Glutamatergic neuron (in vitro differentiated cells): ENCODE measurements at regions not wholly inside any gene's neighbourhood (a gene's known extent, or its start where the extent isn't known, plus 50 kb on each side); places are given as distances from the start of the nearest gene placed in this dataset.

Experiments
- DNase-seq: peaks from one replicate; pipeline ENCODE4 v3.0.0; 2022
- H3K27ac Mint-ChIP-seq: one replicate; pipeline ENCODE4 v1.8.0; 2020; ENCODE audit warnings: mild to moderate bottlenecking, mixed read lengths, inconsistent platforms; ENCODE audit not compliant: unreplicated experiment
- H3K27me3 Mint-ChIP-seq: one replicate; pipeline ENCODE4 v1.8.0; 2020; ENCODE audit warnings: mild to moderate bottlenecking, moderate library complexity, mixed read lengths, inconsistent platforms; ENCODE audit not compliant: unreplicated experiment
- H3K36me3 Mint-ChIP-seq: one replicate; pipeline ENCODE4 v1.8.0; 2020; ENCODE audit warnings: mild to moderate bottlenecking, mixed read lengths, inconsistent platforms; ENCODE audit not compliant: unreplicated experiment
- H3K4me1 Mint-ChIP-seq: one replicate; pipeline ENCODE4 v1.8.0; 2020; ENCODE audit warnings: mild to moderate bottlenecking, low read depth, mixed read lengths, inconsistent platforms; ENCODE audit not compliant: unreplicated experiment
- H3K4me3 Mint-ChIP-seq: one replicate; pipeline ENCODE4 v1.8.0; 2020; ENCODE audit warnings: mild to moderate bottlenecking, mixed read lengths, inconsistent platforms; ENCODE audit not compliant: unreplicated experiment
- H3K9me3 Mint-ChIP-seq: one replicate; pipeline ENCODE4 v1.8.0; 2020; ENCODE audit warnings: mild to moderate bottlenecking, moderate library complexity, mixed read lengths, inconsistent platforms; ENCODE audit not compliant: unreplicated experiment
- CTCF ChIP-seq: fragments of 200-600 bp; sonication (generic); IDR thresholded peaks from one replicate; pipeline ENCODE4 v1.5.0; 2021; ENCODE audit not compliant: partially characterized antibody, unreplicated experiment

- H3K9me3 Mint-ChIP-seq = peaks cover 5% of the 10 kb centered on the region
- peaks cover 24% of the 10 kb centered on the region for H3K4me1 Mint-ChIP-seq
- no peak for TF ChIP-seq CTCF
- peaks cover 6% of the 10 kb centered on the region for H3K27me3 Mint-ChIP-seq
- no peak for DNase-seq
- no peaks in the 10 kb centered on the region for H3K36me3 Mint-ChIP-seq
- no peak overlapping the region for H3K27ac Mint-ChIP-seq
- no peak overlapping the region for H3K4me3 Mint-ChIP-seq
These were observed 349.4 kb upstream of the SEMA6D start for GRCh38 chr15:47367726-47368390.

GRCh38 chr15:47371939-47372338 lies 345.4 kb upstream of the SEMA6D start:
- Mint-ChIP-seq H3K4me1 (peaks cover 33% of the 10 kb centered on the region), H3K9me3 (peaks cover 9% of the 10 kb centered on the region), H3K4me3 (no peak overlapping the region), H3K27me3 (peaks cover 9% of the 10 kb centered on the region), H3K36me3 (no peaks in the 10 kb centered on the region), H3K27ac (no peak overlapping the region)
- TF ChIP-seq CTCF = no peak
- no peak for DNase-seq

- H3K4me1 Mint-ChIP-seq = peaks cover 30% of the 10 kb centered on the region
- peaks cover 6% of the 10 kb centered on the region for H3K9me3 Mint-ChIP-seq
- H3K27me3 Mint-ChIP-seq = peaks cover 7% of the 10 kb centered on the region
- DNase-seq = no peak
- peaks cover 1% of the 10 kb centered on the region for H3K36me3 Mint-ChIP-seq
- H3K27ac Mint-ChIP-seq = peak overlapping the region; percentile 48
- no peak overlapping the region for H3K4me3 Mint-ChIP-seq
- TF ChIP-seq CTCF = peak; percentile 40
These were observed 343.1 kb upstream of the SEMA6D start for GRCh38 chr15:47374222-47374621.

- Mint-ChIP-seq H3K36me3 (peaks cover 4% of the 10 kb centered on the region), H3K27me3 (peaks cover 3% of the 10 kb centered on the region), H3K9me3 (peaks cover 6% of the 10 kb centered on the region), H3K27ac (peak overlapping the region; percentile 75), H3K4me3 (no peak overlapping the region), H3K4me1 (peaks cover 30% of the 10 kb centered on the region)
- no peak for TF ChIP-seq CTCF
- DNase-seq = no peak
These were observed 341.1 kb upstream of the SEMA6D start for GRCh38 chr15:47376190-47376589.

- DNase-seq = no peak
- H3K4me1 Mint-ChIP-seq = peaks cover 30% of the 10 kb centered on the region
- no peak for TF ChIP-seq CTCF
- no peak overlapping the region for H3K4me3 Mint-ChIP-seq
- H3K27ac Mint-ChIP-seq = no peak overlapping the region
- H3K27me3 Mint-ChIP-seq = peaks cover 3% of the 10 kb centered on the region
- peaks cover 4% of the 10 kb centered on the region for H3K9me3 Mint-ChIP-seq
- peaks cover 4% of the 10 kb centered on the region for H3K36me3 Mint-ChIP-seq
These were observed 339.8 kb upstream of the SEMA6D start for GRCh38 chr15:47377465-47377864.
